Stimulated activated CD8-positive, alpha-beta memory T cell treated with anti-CD3 and anti-CD28 coated beads, Interleukin-15, amount 100 ng/mL, for 48 hours (primary cell): ENCODE measurements at regions not wholly inside any gene's neighbourhood (a gene's known extent, or its start where the extent isn't known, plus 50 kb on each side); places are given as distances from the start of the nearest gene placed in this dataset.
A peak's percentile ranks its signal among the peaks of the same experiment; 100 is the strongest.

Source experiments
- DNase-seq, 2 donors: peaks; one replicate each; pipeline ENCODE4 v3.0.0-alpha.2; 2020; ENCODE audit warnings: low read depth in 2 of 2

DNA sequence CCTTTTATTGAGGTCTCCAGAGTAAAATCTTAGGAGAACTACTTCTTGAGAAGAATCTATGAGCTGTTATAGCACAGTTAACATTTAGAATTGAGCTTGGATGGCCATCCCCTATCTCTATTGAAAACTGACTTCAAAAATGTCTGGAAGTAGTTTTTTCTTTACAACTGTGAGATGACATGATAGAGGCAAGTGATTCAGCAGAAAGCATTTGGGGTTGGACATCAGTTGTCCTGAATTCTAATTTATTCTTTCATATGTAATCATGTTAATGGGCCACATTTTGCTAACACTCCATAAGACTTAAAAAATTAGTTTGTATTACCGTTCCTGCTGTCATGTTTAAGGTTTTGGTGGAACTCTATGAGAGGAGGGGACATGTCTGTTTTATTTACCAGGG is 237.0 kb upstream of the SLC14A2 start:
- DNase-seq = no peak

DNA sequence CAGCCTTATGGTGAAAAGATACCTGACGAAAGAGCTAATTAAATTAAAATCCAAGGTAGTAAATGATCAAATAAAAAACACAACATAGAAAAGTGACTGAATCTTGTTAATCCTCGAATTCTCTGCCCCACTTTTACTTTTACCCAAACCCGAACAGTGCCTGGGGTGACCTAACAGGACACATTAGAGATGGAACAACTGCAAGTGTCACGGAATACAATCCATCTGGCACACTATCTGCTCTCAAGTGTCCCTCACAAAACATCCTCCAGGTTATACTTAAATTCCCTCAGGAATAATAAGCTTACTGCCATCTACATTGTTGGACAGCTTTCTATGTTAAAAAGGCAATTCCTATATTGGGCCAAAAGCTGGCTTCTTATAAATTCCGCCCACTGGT is 236.3 kb upstream of the SLC14A2 start:
- no peak for DNase-seq

DNA sequence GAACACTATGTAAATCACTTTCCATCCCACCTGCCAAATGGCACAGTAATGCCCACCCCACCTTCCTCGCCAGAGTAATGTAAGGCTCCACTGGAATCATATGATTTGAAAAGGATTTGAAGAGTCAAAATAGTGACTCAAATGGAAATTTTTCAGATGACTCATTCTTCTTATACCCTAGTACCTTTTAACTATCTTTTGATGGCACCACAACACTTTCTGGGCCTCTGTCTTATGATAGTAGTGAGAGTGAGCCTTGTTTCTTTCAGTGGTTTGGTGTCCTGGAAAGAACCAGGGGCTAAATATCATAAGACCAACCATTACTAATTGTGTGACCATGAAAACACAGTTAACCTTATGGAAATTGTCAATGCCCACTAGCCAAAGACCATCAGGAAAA is 235.4 kb upstream of the SLC14A2 start:
- DNase-seq = no peak

DNA sequence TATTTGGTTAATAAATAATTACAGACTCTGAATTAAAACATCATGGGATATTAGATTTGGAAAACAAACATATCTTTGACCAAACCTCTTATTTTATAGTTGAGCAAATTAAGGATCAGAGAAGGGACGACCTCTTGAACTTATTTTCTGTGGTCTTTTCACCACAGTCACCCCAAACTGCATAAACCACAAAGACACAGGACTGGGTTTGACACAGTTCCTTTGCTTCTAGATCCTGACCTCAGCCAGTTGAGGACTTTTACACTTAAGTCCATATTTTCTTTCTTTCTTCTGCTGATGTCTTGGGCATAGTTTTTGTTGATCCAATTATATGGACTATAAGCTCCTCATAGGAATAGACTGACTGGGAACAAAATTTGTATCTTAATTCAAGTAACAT is 234.0 kb upstream of the SLC14A2 start:
- no peak for DNase-seq

DNA sequence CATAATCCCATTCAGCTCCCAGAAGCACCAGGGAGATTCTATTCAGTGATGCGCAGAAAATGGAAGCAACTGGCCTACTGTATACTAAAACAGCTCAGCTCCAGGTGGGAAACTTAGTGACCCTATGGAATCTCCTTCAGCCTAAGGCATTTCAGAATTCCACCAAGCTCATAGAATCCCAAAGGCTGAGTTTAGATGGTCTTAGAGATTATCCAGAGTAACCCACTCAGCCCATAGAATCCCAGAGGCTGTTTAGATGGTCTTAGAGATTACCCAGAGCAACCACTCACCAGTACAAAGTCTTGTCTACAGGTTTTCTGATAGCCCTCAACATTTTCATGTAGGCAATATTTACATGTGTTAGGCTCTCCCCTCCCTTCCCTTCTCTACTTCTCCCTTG is 232.0 kb upstream of the SLC14A2 start:
- no peak for DNase-seq

DNA sequence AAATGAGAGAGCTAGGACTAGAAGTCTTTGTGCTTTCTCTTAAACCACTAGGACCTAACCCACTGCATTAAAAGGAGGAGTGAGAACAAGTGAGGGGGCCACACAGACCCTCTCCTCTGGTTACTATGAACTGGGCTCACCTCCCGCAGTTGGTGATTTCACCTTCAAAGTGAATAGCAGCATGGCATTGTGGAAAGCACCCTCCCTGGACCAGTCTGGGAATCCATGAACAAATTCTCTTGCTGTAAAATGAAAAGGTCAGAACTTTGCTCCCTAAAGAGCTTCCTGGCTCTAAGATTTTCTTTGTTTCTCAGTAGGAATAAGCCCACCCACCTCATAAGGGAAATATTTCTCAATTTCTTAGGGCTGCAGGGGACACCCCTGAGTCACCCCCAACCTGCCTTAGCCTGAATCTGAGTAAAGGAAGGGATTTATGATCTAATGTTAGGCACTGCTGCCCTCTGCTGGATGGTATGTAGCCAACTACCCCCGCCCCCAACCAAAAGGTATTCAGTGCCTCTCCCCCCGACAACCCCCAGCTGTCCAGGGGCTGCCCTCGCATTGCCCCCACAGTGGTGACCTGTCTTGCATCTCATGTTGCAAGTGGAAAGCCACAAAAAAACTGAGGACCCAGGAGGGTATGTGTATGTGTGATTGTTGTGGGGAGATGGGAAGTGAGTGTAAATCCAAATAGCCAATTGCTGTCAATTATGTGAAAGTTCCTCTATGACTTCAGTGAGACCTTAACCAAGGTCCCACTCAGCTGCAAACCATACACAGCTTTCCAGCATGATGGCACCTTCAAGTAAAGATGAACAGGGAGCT is 230.9 kb upstream of the SLC14A2 start:
- peak in 1 of 2 donors; percentile 19 for DNase-seq

DNA sequence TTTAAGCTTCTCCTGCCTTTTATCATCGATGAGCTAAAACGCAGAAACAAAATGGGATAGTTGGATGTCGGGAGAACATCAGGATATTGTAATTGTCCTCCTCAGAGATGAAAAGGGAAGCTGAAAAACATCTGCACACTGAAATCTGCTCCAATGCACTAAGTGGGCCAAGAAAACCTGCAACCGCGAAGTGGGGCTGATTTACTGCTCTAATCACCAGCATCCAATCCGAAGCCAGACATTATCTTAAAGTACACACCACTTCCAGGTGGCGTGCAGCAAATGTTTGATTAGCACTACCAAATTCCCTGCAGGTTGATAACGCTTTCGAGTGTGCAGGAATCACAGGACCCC is 230.3 kb upstream of the SLC14A2 start:
- no peak for DNase-seq

DNA sequence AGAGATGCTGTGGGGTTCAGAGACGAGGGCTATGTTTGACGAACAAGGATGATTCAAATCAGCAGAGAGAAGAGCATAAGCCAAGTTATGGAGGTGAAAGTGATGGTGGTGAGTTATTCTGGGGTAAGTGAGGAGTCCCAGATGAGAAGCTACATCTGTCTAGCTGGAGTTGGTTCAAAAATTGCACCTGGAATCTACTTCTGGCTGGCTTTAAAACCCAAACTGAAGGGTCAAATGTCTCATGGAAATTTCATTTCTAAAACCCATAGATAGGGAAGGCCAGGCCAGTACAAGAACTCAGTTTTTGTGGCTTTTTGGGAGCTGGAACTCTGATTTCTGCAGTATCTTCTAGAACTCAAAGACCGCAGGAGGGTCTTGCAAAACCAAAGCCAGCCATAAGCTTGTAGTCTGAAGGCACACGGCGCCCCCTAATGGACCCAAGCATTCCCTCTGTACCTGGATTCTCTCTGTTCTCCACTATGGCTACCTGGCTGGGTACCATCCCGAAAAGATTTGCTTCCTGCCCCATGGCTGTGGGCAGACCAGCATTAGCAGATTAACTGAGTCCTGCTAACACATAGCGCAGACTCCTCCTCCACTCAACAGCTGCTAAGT is 229.1 kb upstream of the SLC14A2 start:
- DNase-seq = no peak

DNA sequence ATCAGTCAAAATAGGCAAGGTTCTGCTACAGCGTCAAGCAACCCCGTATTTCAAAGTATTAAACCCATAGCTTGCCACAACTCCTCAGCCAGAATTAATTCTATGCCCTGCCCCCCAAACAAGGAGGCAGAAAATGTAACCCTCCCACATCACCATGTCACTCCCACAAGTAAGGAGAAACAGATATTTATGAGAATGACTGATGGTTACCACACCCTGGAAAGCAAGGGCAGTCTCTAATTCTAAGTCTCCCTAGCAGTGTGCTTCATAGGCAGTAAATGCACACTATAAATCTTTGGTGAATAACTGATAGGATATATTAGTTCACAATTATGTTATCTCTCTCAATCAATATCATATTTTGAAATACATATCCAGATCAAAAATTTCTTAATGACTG is 228.0 kb upstream of the SLC14A2 start:
- no peak for DNase-seq

DNA sequence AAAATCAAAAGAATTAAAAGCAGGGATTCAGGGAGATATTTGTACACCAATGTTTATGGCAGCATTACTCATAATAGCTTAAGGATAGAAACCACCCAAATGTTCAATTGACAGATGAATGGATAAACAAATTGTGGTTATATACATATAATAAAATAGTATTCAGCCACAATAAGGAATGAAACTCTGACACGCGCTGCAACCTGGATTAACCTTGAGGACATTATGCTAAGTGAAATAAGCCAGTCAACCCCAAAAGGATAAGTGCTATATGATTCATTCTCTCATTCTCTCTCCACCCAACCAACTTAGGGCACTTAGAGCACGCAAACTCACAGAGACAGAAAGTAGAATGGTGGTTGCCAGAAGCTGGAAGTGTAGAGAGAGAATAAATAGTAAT is 216.8 kb upstream of the SLC14A2 start:
- DNase-seq = no peak

DNA sequence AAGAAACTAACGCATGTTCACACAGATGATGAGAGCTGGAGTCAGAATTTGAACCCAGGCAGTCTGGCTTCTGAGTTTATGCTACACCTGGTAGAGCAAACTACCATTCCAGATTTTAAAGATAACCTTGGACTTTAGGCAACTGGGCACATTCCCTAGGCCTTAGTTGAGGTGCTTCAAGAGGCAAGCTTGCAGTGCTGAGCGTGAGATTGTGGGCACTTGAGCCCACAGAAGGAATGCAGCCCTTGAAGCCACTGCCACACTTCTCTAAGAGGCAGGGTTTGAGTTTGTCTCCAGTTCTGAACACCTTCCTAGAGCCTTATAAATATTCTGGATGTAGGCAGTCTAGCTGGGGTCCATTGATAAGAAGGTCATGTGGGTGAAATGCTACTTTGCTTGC is 216.1 kb upstream of the SLC14A2 start:
- DNase-seq = no peak

DNA sequence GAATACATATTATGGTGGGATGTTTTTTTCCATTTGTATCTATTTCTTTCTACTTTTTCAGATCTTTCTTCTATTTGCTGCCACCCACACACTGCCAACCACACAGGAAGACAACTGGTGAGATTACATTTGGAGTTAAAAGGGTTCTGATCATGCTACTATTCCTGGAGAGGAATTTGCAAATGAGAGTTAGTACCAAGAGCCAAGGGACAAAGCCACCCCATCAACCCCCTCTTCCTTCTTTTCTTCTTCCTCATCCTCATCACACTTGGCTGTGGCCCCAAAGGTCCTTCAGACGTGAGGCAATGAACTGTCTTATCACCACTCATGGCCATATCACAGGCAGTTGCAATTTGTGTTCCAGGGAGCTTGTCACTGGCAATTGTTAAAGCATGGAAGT is 215.6 kb upstream of the SLC14A2 start:
- no peak for DNase-seq

DNA sequence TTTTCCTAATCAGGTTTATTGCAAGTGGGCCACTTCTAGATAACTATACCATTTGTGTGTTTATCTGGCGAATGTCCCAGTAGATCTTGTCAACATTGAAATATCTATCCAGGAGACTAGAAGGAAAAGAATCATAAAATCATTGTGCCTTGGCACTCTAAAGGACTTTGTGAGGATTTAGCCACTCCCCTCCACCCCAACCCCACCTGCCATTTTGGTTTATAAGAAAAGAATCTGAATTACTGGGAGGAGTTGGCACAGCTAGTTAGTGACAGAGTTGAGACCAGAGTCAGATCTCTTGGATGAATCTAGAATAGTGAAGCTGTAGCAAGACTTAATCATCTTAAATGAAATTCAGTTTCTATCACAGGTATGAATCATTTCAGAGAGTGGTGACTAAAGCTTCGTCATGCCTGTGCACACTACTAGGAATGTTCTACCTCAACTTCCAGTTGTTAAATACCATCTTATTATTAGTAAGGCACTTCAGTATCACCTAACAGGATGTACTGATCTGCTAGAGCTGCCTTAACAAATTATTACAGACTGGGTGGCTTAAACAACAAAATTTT is 212.7 kb upstream of the SLC14A2 start:
- no peak for DNase-seq

DNA sequence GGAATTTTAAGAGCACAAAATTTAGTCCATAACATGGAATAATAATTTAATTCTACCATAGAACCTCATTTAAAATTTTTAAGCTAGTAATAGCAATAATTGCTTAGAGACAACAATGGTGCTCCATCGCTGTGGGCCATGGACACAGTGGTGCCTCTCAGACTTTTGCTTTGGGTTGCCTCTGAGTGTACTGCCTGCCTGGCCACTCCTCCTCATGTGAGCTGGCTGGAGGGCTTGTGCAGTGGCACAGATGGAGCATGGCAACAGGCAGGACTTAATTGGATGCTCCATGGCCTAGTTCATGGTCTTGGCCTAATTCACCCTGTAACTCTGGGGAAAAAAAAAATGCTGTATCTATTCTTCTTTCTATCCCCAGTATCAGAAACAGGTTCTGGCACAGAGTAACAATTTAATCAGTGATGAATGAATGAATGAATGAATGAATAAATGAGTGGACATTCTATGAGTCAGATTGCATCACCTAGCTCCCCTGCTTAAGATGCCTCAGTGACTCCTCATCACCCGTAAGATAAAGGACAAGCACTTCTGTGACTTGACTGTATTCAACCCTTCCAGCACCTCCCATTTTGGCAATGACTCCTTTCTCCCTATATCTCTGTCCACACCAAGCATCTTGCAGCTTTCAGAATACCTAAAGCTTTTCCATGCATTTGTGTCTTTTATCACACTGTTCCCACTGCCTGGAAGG is 211.8 kb upstream of the SLC14A2 start:
- DNase-seq = no peak

DNA sequence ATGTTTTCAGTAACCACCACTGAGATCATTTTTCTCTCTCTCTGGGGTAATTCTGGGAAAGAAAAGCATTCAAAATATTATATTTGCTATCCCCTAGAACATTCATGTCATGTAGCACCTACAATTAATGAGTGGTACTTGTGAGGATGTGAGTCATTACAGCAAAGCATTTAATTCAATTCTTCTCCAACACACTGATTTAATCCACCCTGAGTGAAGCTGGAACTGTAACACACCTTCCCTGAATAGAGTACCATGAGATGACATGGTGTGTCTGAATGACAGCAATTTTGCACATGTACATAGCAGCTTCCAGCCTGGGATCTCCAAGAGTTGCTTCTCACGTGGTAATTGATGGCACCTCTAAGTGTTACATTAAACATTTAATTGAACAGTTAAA is 207.1 kb upstream of the SLC14A2 start:
- DNase-seq = no peak

DNA sequence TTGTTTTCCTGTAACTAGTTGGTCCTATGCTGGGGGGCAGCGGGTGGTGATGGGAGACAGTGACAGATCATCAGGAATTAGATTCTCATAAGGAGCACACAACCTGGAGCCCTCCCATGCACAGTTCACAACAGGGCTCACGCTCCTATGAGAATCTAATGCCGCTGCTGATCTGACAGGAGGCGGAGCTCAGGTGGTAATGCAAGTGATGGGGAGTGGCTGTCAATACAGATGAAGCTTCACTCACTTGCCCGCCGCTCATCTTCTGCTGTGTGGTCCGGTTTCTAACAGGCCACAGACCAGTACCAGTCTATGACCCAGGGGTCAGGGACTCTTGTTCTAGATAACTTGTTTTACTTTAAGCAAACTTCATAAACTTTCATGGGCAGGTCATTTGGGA is 205.3 kb upstream of the SLC14A2 start:
- DNase-seq = no peak

DNA sequence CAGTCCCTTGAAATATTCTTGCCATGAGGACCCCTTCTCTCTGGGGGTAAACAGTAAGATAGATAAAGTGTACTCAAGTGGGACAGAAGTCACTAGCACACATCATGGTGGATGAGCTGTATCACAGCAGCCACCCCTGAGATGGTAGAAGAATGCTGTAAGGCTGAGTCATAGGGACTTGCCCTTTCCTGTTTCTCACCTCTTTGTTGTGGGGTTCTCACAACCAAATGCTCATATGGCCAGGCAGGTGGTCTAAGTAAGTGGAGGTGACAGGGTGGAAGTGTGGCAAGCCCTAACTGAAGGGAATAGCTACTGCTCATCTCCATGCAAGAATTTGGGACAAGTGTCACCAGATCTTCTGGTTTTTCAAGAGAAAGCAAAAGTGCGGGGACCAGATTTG is 202.7 kb upstream of the SLC14A2 start:
- DNase-seq = no peak

DNA sequence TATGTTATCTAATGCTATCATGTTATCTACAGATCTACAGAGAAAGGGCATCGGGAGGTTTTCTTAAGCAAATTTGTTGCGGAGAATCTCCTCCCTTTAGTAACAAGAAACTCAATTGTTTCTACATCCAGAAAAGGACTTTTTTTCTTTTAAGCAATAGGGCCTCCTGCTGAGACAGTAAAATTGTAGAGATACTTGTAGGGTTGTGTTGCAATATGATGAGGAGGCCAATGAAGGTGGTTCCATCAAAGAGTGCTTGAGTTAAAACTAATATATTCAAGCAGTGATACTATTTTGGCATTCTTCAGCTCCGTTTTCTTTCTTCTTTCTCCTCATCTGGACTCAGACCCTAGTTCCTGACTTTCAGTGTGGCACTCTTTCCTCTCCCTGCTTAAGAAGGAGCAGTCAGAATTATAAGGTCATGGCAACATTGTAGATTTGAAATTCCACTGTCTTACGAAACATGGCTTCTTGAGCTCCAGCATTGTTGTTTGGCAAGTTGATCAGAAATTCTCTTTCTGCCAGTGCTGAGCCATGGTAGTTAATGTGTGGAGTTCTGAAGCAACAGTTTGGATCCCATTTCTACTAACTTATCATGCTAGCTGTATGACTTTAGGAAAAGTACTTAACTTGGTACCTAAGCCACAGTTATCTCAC is 202.0 kb upstream of the SLC14A2 start:
- DNase-seq = no peak

DNA sequence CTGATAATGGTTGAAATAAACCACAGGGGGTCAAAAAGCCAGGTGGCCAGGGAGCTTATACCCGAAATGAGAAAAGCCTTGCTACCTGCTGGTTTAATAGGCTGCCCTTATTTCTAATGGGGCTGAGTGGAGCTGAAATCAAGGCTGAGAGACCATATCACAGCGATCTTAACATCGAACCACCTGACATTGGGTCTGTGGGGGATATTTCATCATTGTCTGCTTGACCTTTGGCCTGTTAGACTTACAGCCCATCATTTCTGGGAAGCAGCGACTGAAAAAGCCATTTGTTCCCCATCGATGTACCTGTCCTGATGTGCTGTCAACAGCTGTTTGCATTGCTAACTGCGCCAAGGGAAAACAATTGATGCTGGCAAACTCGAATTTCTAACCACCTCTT is 199.7 kb upstream of the SLC14A2 start:
- no peak for DNase-seq

DNA sequence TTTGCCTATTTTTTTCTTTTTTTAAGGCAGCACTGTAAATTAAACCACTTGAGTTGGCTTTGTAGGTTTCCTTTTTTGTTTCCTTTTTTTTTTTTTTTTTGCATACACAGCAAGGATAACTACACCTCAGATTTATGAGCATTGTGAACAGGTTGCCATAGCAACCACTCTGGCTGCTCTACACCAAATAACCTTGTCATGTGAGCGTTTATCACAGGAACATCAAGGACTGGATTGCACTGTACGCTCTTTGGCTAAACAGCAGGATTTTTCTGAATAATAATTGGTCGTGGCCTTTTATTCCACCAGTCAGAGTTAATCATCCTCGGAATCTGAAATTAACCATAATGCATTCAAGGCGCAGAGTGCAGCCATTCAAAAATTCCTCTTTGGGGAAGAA is 199.1 kb upstream of the SLC14A2 start:
- DNase-seq = no peak

DNA sequence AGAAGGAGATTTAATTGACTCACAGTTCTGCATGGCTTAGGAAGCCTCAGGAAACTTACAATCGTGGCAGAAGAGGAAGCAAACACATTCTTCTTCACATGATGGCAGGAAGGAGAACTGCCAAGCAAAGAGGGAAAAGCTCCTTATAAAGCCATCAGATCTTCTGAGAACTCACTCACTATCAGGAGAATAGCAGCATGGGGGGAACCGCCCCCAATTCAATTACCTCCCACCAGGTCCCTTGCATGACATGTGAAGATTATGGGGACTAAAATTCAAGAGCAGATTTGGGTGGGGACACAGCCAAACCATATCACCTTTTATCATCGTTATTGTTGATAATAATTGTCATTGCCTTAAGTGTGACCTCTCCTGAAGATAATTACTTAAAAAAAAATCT is 197.9 kb upstream of the SLC14A2 start:
- no peak for DNase-seq

DNA sequence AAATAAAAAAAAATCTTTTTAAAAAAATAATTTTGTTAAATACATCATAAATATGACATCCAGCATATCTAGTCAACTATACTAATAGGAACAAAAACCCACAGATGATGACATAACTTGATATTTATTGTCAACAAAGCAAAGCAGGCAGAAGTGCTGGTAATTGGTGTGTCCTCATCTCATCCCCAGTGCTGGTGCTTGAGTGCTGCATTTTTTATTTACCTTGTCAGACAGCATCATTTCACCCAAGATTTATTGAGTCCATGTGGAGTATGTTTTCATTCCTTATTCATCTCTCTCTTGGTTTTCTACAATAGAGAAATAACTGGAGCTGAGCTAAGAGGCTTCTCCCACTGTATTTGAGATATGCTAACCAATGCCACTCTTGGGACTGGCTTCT is 191.6 kb upstream of the SLC14A2 start:
- DNase-seq = no peak
